ENCODE measurements at regions not wholly inside any gene's neighbourhood (a gene's known extent, or its start where the extent isn't known, plus 50 kb on each side); places are given as distances from the start of the nearest gene placed in this dataset.

- TF ChIP-seq ARID4A (CRISPR knock-in tag; IDR thresholded peaks at IDR 0.05; ENCODE audit: borderline replicate concordance) (no peak), ZNF547 (CRISPR knock-in tag; IDR thresholded peaks at IDR 0.05) (no peak), HNRNPL (IDR thresholded peaks at IDR 0.05; ENCODE audit: low read depth, low read length) (no peak)
Observed at GRCh38 chr11:110029714-110030113, 63.5 kb upstream of the ZC3H12C start (continued).

GRCh38 chr11:110031171-110031570 lies 62.0 kb upstream of the ZC3H12C start:
- no peak overlapping the region for H3K27ac ChIP-seq (ENCODE audit: extremely low read length, insufficient read depth, low read length)
- POLR2A ChIA-PET = no interaction called here
- H3K79me2 ChIP-seq (ENCODE audit: insufficient read depth, low read length) = no peaks in the 10 kb centered on the region
- peaks cover 8% of the 10 kb centered on the region; the same call in 1 of the 2 replicates for H3K4me1 ChIP-seq (ENCODE audit: insufficient read depth, low read length)
- CTCF ChIA-PET (ENCODE audit: low intra/inter-chr PET ratio, low total read pairs) = no interaction called here
- no peak overlapping the region for H3K4me2 ChIP-seq (ENCODE audit: low read depth, low read length)
- TF ChIP-seq ZFX (CRISPR knock-in tag; IDR thresholded peaks at IDR 0.05; ENCODE audit: low read depth) (no peak), NCOA1 (CRISPR knock-in tag; IDR thresholded peaks at IDR 0.05) (no peak), NR2F1 (CRISPR knock-in tag; IDR thresholded peaks at IDR 0.05) (no peak), SMAD9 (CRISPR knock-in tag; IDR thresholded peaks at IDR 0.05) (no peak), KDM3A (CRISPR knock-in tag; IDR thresholded peaks at IDR 0.05; ENCODE audit: low read depth) (no peak), ZNF652 (CRISPR knock-in tag; IDR thresholded peaks at IDR 0.05; ENCODE audit: borderline replicate concordance, low read depth) (no peak), RARA (CRISPR knock-in tag; IDR thresholded peaks at IDR 0.05) (no peak), ZSCAN21 (CRISPR knock-in tag; IDR thresholded peaks at IDR 0.05; ENCODE audit: borderline replicate concordance) (no peak), TBX2 (CRISPR knock-in tag; IDR thresholded peaks at IDR 0.05; ENCODE audit: borderline replicate concordance) (no peak), ZNF232 (CRISPR knock-in tag; IDR thresholded peaks at IDR 0.05; ENCODE audit: borderline replicate concordance) (no peak), ESRRA (CRISPR knock-in tag; IDR thresholded peaks at IDR 0.05; ENCODE audit: low read depth) (no peak), PITX1 (CRISPR knock-in tag; IDR thresholded peaks at IDR 0.05) (no peak), ZNF768 (CRISPR knock-in tag; IDR thresholded peaks at IDR 0.05) (no peak), GABPA (IDR thresholded peaks at IDR 0.05; ENCODE audit: low read depth, low read length) (no peak), GABPA (CRISPR knock-in tag; IDR thresholded peaks at IDR 0.05; ENCODE audit: low read depth) (no peak), ZBTB1 (CRISPR knock-in tag; IDR thresholded peaks at IDR 0.05; ENCODE audit: borderline replicate concordance) (no peak)
- H2AFZ ChIP-seq (ENCODE audit: low read length) = no peak overlapping the region
- H3K9me3 ChIP-seq (ENCODE audit: low read length) = no peaks in the 10 kb centered on the region
- no peaks in the 10 kb centered on the region; a peak in 1 of 5 replicates for H3K27me3 ChIP-seq (ENCODE audit: control insufficient read depth in 1 of 2, insufficient read depth in 2 of 2, low read length in 2 of 2)
- intact Hi-C loops (cut with micrococcal nuclease; ENCODE audit: unreplicated experiment) = no loop called here
- no TSS peak for BruUV-seq (replicated peaks)
- WGBS (ENCODE audit: low lambda C conversion rate) = 0% methylated on average over 2 of the region's 2 CpGs
- no peak for ATAC-seq
- in situ Hi-C loops (cut with HindIII; ENCODE audit: extremely low pct_ligation_motif_present, low pct_unique_long_range_greater_than_20kb) = no loop called here
- DNase-seq (ENCODE audit: low spot score) = no peak
- H3K9ac ChIP-seq (ENCODE audit: insufficient read depth, low read depth, low read length) = no peak overlapping the region
- H3K36me3 ChIP-seq (replicated peaks in 1 of 2; ENCODE audit: control insufficient read depth in 1 of 2, insufficient read depth in 2 of 2, low read length in 2 of 2) = no peaks in the 10 kb centered on the region
- no peaks in the 10 kb centered on the region for H4K20me1 ChIP-seq (ENCODE audit: insufficient read depth, low read length)
- no peak overlapping the region for H3K4me3 ChIP-seq (replicated peaks in 1 of 3; ENCODE audit: insufficient read depth in 1 of 3, low read depth in 2 of 3, low read length in 3 of 3)
- no peak for FAIRE-seq

Measured in HepG2 (cell line).